Islet of Langerhans (tissue), 1 donor: ENCODE measurements at regions not wholly inside any gene's neighbourhood (a gene's known extent, or its start where the extent isn't known, plus 50 kb on each side); places are given as distances from the start of the nearest gene placed in this dataset.
"Not testable (repeated sequence)": the region's sequence is repeated elsewhere in the genome, so short reads cannot be mapped to it uniquely, and the experiment has no call there.

Source experiments
- FAIRE-seq: peaks from one replicate; lab custom pipeline; 2011; peaks lifted over from hg19 to GRCh38; lab: Jason Lieb, UNC

DNA sequence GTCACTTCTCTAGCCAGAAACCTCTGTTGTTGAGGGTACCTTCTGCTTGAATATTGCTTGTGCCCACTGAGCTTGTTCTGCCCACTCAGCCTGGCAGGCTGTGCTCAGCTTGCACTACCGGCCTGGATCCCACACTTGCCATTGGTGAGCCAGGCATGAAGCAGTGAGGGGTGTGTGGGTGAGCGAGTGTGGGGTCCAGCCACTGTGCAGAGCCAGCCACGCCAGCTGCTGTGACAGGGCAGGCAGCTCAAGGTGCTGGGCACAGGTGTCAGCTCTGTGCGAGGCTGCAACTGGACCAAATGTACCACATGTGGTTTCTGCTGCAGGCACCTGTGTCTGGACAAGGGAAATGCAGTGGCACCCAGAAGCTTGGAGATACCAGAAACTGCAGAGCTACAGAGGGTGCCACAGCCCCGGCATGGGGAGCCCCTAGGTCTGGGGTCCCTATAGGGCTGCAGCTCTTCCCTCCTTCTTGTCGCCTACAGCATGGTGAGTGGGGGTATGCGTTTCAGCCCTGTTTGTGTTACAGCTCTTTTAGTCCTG lies 305.1 kb upstream of the RIOK2 start:
- FAIRE-seq: no peak

GRCh38 chr5:97489010-97489840 lies 306.2 kb upstream of the RIOK2 start:
- no peak for FAIRE-seq

DNA sequence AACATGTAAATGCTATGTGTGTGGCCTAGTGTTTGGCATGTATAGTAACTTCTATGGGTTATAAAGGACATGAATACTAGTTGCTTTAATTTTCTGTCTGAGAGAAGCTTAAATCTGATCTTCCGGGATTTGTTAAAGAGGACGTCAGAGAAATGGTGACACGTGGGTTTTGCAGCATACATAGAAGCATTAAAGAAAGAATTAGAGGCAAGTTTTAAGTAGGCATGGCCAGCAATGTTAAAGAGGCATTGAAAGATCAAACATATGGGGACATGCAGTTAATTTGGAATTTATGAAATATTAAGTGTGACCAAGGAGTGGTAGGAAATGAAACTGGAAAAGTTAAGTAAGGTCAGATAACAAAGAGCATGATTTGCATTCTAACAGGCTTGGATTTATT lies 311.4 kb upstream of the RIOK2 start:
- FAIRE-seq: no peak

- FAIRE-seq: no peak
Measured at GRCh38 chr5:97495301-97495700, 312.3 kb upstream of the RIOK2 start.

DNA sequence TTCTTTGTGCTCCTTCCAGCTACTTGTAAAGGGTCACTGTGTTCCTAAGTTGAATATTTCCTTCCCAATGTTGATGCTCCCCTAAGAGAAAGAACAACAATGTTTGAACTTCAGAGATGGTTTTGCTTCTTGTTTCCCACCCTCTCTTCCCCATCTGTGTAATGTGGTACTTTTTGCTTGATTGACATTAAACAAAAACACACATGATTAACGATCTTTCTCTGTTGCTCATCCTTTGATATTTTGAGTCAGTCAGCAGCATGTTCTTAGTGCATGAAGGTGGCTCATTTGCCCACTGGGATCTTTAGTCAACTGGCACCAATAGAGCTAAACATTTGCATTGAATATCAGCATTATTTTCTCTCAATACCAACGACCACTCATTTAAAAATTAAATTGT lies 313.0 kb upstream of the RIOK2 start:
- no peak for FAIRE-seq

GRCh38 chr5:97498657-97499056 lies 315.6 kb upstream of the RIOK2 start:
- FAIRE-seq: no peak

DNA sequence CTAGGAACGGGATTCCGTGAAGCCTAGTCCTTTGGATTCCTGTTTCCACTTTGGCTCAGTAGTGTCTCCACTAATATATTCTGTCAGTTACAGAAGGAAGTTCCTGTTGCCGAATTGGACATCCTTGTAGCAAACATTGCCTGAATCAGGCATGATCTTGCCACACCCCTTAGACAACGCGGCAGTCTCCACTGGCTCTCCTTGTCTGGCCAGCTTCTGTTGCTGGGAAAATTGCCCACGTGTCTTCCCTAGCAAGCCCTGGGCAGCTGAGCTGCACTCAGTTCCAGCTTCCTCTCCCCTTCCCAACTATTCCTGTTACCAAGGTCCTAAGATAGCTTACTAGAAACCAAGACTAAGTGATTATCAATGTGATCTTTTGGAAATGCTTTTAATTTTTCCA lies 316.6 kb upstream of the RIOK2 start:
- no peak for FAIRE-seq

- no peak for FAIRE-seq
Measured at GRCh38 chr5:97501286-97501964, 318.4 kb upstream of the RIOK2 start.

- FAIRE-seq: no peak
Measured at GRCh38 chr5:97501965-97502305, 318.9 kb upstream of the RIOK2 start.

- FAIRE-seq: no peak
Measured at GRCh38 chr5:97508864-97509263, 325.8 kb upstream of the RIOK2 start.

DNA sequence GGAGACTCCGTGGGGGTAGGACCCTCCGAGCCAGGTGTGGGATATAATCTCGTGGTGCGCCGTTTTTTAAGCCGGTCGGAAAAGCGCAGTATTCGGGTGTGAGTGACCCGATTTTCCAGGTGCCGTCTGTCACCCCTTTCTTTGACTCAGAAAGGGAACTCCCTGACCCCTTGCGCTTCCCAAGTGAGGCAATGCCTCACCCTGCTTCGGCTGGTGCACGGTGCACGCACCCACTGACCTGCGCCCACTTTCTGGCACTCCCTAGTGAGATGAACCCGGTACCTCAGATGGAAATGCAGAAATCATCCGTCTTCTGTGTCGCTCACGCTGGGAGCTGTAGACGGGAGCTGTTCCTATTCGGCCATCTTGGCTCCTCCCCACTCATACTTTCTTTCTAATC lies 336.5 kb upstream of the RIOK2 start:
- FAIRE-seq: not testable (repeated sequence)

DNA sequence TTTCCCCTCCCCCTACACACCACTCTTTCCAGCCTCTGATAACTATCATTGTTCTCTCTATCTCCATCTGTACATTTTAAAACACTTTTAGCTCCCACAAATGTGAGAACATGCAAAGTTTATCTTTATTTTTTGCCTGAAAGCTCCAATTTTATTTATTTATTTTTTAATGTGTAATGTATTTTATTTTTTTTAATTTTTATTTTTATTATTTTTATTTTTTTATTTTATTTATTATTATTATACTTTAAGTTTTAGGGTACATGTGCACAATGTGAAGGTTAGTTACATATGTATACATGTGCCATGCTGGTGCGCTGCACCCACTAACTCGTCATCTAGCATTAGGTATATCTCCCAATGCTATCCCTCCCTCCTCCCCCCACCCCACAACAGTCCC lies 340.3 kb upstream of the RIOK2 start:
- FAIRE-seq: not testable (repeated sequence)

- FAIRE-seq: no peak
Measured at GRCh38 chr5:97525780-97526179, 342.7 kb upstream of the RIOK2 start.

DNA sequence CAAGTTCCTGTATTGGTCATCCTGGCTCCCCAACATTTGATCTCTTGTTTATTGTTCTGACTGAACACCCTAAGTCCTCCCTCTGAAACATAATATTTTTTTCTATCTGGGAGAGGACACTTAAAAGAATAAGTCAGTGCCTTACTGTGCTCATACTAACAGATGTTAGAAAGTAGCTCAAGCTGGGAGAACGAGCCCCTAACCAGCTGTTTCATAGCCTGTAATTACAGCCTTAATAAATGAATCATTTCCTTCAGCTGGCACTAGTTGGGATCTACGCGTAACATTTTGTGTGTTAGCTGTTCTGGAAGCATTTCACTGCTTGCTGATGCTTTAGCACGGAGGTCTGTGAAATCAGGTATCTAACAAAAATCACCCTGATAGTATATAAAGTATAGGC lies 345.9 kb upstream of the RIOK2 start:
- FAIRE-seq: no peak

GRCh38 chr5:97529354-97529985 lies 346.4 kb upstream of the RIOK2 start:
- no peak for FAIRE-seq

- no peak for FAIRE-seq
Measured at GRCh38 chr5:97531549-97531948, 348.5 kb upstream of the RIOK2 start.

- FAIRE-seq: peak; percentile 76
Measured at GRCh38 chr5:97534166-97534565, 351.1 kb upstream of the RIOK2 start.

DNA sequence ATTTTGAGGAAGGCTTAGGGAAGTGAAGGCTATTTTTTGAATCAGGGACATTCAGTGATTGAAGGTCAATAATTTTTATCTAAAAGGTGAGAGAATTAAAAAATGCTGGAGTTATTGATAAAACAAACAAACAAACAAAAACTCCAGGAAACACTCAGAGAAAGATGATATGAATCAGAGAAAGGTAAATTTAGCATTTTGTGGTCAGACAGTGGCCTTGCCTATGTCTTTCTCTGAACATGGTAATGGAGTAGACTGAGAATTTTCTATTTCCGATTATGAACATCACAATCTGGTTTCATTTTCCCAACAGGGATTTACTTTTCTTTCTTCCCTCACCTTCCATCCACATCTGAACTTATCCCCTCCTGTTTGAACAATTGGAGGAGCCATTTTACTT lies 353.6 kb upstream of the RIOK2 start:
- no peak for FAIRE-seq

DNA sequence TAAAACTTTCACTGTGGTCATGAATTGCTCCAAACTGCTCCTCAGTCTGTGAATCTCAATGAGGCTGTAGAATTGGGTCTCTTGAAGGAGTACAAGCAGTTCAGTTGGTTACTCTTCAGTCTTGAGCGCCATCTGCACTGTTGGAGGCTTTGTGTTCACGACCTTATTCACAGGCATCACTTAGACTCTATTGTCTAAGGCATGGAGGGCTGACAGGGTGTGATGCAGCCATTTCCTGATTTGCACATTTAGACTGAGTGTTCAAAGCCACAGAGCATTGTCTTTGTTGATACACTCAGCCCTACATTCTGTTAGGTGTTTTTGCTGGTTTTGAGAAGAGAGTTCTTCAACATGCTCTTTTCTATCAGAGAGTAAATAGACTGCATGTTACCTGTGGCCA lies 355.9 kb upstream of the RIOK2 start:
- no peak for FAIRE-seq

- no peak for FAIRE-seq
Measured at GRCh38 chr5:97541864-97542263, 358.8 kb upstream of the RIOK2 start.

DNA sequence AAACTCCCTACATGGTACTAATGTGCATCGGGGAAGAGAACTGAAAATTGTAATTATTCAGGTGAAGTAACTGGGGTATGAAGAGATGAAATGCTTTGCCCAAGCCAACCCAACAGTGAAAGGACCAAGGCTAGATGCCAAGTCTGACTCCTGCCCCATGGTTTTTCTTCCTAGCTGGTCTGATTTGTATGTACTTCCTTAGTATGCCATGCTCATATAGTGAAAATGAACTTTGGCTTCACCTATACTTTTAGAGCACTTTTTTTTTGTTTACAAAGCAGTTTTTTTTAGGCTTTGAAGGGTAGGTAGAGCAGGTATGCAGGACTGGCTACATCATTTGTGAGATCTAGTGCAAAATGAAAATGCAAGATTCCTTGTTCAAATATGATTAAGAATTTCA lies 359.4 kb upstream of the RIOK2 start:
- FAIRE-seq: no peak

GRCh38 chr5:97543166-97543565 lies 360.1 kb upstream of the RIOK2 start:
- no peak for FAIRE-seq

DNA sequence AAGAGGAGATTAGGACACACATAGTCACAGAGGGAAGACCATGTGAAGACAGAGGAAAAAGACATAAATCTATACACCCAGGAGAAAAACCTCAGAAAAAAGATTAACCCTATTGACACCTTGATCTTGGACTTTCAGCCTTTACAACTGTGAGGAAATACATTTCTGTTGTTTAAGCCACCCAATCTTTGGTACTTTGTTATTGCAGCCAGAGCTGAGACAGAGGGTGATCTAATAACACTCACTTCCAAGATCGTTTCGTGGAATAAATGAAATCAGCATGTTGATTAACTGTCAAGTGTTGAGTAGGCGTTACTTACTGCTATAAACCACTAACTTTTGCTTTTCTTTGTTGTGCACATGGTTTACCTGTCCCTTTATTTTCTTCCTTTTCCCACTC lies 361.2 kb upstream of the RIOK2 start:
- FAIRE-seq: no peak
